ENCODE measurements at regions not wholly inside any gene's neighbourhood (a gene's known extent, or its start where the extent isn't known, plus 50 kb on each side); places are given as distances from the start of the nearest gene placed in this dataset.
"Not testable (repeated sequence)": the region's sequence is repeated elsewhere in the genome, so short reads cannot be mapped to it uniquely, and the experiment has no call there.

DNA sequence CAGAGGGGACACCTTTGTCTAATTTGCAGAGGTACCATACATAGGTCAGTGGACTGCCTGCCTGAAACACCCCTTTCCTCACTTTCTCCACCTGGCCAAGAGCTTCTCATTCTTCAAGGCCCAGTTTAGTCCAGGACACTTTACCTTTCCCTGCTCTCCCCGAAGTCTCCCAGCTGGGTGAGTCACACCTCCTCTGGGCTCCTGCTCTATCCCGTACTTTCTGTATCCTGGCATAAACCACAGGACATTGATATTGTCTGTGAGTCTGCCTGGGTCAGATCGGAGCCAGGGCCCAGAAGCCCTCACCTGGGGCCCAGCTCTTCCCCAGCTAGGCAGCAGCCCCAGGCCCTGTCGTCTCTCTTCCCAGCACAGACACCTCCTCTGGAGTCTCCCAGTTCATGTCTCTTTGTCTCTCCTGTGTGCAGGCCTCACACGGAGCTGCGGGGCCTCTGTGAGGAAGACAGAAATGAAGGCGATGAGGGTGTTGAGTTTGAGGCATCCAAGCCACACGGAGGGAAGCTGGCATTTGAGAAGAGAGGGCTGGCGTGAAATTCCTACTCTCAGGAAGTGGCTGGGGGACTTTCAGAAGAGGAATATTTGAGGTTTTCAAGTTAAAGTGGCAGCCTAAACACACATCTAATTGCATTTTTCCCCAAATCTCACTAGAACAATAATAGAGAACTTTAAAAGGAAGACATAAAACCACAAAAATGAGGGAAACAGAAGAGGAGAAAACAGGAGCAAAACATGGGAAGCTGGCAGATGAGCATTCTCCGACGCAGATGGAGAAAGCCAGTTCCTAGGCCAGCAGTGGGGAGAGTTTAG, 79.6 kb upstream of the LAPTM4A start:
- DNase-seq = no peak

DNA sequence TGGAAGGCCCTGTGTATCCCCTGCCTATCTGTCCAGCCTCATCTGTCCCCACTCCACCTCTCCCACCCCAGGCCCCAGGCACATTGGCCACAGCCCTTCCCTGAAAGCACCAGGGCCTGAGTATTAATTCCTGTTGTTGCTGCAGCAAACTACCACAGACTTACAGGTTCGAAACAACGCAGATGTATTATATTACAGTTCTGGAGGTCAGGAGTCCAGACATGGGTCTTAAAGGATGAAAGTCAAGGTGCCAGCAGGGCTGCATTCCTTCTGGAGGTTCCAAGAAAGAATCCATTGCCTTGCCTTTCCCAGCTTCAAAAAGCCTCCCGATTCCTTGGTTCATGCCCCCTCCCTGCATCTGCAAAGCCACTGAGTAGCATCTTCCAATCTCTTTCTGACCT, 78.7 kb upstream of the LAPTM4A start:
- DNase-seq = no peak

DNA sequence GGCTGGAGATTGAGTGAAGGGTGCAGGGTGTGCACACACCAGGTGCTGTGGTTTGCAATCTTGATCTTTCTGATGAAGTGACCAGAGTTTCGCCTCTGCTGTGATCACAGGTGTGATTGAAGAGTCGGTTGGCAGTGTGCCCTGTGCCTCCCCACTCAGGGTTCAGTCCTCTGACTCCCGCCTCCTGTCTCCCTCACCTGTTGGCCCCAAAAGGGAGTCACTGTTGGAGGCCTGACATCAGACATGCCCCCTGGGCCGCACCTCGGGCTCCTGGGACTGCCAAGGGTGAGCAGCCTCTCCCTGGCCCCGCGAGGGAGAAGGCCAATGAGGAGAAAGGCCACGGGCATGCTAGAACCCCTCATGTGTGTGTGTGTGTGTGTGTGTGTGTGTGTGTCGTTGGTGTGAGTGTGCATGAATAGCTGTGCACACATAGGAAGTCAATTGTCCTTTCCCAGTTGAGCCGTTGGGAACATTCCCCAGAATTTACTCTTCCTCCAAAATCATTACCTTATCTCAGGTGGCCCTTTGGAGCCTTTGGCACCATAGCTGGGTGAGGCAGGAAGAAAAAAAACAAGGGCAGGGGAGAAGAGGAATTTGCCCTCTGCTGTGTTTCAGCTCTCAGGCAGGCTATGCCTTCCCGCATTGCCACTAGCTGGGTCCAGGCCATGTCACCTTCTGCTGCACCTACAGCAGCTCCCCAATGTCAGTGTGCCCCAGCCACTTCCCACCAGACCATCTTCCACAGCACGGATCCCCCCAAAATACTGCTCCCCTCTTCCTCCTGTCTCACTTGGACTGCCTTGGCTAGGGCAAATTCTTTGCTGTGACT, 78.1 kb upstream of the LAPTM4A start:
- no peak for DNase-seq

DNA sequence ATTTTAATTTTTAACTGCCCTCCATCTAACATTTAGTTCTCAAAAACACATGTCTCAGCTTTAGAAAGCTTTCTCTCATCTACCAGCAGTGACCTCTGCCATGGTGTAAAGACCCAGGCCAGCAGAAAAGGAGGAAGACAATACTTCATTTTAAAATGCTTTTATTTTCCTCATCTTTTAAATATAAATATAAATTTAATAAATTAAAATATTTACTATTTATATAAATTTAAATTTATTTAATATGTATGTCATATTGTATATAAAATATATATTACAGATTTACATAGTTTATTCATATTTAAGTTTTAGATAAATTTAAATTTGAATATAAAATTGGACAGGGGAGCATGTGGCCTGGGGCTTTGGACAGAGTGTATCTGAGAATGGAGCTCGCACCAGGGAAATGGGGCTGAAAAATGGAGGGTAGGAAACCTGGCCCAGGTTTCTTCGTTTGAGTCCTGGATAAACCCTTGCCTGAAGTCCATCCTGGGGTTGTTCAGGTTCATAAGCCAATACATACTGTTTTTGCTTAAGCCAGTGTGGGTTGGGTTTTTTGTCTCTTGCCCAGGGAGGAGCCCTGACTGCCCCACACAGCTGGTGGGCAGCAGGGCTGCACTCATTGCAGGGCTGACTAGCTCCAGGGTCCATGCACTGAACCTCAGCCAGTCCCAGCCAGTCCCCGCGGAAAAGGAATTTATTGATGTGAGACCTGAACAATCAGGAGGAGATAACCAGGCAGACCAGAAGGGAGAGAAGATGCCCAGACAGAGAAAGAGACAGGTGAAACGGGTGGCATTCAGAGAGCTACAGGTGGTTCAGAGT, 77.3 kb upstream of the LAPTM4A start:
- DNase-seq = no peak

DNA sequence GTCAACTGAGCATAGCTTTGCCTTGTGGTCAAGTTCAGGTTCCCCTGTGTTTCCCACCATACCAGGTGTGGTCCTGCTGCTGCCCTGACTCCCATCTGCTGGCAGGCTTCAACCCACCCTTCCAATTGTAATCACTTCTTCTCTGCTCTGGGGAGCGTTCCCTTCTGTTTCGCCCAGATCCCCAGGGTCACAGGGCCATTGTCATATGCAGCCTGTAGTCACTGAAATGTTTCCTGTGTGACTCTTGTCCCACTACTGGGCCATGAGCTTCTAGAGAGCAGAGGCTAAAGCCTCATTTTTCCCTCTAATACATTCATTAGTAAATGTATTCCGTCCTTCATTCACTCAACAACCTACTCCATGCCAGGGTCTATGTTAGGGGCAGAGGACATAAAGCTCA, 75.0 kb upstream of the LAPTM4A start:
- DNase-seq = no peak

DNA sequence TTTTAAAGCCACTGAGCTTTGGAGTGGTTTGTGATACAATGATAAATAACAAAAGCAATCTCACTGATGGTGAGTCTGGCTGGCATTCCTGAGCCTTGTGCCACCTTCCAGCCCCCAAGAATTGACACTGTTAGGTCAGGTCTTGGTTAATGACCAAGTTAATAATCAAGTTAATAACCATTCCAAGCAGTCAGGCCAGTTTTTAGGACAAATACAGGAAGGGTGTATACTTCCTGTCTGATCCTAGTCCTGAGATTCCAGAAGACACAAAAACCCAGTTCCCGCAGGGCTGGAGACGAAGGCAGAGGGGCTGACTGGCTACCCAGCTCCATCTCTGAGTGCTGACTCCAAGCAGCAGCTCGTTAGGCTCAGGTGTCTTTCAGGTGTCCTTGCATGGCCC, 74.6 kb upstream of the LAPTM4A start:
- no peak for DNase-seq

DNA sequence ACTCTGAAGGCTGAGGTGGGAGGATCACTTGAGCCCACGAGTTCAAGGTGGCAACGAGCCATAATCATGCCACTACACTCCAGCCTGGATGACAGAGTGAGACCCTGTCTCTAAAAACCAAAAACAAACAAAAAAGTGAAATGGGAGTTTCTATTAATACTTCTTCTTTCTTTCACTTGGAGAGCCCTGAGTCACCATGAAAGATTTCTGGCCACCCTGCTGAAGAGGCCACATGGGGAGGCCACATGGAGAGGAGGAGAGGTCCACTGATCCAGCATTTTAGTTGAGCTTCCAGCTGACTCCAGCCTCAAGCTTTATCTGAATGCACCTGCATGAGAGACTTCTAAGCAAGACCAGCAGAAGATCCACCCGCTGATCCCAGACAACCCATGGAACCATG, 74.2 kb upstream of the LAPTM4A start:
- no peak for DNase-seq

- DNase-seq = no peak
These were observed 73.7 kb upstream of the LAPTM4A start for GRCh38 chr2:20125164-20125563.

GRCh38 chr2:20123871-20124594, 72.6 kb upstream of the LAPTM4A start:
- no peak for DNase-seq

DNA sequence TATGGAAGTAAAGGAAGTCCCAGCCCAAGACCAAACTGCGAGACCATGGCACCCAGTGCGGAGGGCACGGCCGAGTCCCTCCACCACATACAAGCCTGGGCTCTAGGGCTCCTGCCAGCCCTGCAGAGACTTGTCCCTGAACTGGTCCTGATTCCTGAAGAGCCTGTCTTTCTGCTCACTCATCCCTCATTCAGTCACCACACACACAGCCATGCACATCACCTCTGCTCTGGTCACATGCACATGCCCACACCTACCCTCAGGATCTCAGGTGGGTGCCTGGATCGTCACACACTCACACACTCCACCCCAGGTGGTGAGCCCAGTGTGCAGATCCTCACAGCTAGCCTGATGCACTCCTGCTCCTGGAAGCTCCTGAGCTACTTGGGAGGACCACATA, 71.4 kb upstream of the LAPTM4A start:
- DNase-seq = no peak

DNA sequence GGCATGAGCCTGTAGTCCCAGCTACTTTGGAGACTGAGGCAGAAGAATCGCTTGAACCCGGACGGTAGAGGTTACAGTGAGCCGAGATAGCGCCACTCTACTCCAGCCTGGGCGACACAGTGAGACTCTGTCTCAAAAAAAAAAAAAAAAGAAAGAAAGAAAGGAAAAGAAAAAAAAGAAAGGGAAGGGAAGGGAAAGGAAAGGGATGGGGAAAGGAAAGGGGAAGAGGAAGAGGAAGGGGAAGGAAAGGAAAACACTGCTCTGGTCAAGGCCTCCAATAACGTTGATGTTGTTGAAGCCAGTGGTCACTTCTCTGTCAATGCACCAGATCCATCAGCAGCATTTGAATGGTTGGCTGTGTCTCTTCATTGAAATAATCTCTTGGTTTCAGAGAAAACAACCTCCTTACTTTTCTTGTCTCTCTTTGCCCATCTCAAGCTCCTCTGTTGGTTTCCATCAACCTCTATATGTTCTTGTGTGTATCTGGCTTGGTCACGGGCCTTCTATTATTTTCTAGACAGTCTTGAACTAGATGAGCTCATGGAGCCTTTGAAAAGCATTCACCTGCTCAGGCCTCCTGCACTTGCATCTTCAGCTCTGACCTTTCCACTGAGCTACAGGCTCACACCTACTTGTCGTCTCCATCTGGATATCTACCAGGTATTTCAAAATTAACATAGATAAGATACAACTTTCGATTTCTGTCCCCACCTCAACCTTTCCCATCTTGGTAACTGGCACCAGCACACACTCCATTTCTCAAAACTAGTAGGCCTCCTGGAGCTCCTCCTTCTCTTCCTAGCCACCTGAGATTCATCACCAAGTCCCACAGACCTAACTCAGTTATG, 69.4 kb upstream of the LAPTM4A start:
- no peak for DNase-seq

GRCh38 chr2:20118051-20118450, 66.6 kb upstream of the LAPTM4A start:
- DNase-seq = no peak

DNA sequence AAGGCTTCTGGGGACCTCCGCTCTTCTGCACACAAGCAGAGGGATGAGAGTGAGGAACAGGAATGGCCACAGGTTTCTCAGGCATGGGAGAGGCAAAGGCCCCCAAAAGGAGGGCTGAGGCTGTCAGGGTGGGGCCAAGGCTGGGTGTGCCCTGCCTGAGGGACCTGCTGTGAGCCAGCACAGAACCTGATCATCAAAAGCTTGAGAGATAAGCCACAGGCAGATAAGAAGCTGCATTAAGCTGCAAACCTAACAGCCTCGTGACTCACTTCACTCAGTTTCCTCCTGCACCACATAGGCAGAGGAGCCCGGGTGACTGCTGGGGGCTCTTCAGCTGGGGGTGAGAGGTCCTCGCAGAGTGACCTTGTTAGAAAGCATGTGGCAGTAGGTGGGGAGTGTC, 64.5 kb upstream of the LAPTM4A start:
- no peak for DNase-seq

DNA sequence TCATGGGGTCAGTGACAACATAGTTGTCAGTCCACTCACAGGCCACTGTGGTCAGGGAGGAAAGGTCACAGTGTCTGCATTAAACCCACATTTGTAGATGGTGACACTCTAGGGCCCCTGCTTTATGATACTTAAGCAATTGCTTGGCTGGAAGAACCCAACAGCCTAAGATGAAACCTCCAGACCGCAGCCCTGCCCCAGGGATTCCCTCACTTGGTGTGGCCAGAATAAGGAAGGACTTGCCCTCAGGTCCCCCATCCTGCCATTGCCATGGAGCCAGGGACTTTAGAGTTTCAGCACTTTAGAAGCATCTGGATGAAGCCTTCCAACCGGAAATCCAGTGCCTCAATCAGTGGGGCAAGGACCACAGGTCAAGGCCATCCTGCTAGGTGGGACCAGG, 63.9 kb upstream of the LAPTM4A start:
- DNase-seq = no peak

DNA sequence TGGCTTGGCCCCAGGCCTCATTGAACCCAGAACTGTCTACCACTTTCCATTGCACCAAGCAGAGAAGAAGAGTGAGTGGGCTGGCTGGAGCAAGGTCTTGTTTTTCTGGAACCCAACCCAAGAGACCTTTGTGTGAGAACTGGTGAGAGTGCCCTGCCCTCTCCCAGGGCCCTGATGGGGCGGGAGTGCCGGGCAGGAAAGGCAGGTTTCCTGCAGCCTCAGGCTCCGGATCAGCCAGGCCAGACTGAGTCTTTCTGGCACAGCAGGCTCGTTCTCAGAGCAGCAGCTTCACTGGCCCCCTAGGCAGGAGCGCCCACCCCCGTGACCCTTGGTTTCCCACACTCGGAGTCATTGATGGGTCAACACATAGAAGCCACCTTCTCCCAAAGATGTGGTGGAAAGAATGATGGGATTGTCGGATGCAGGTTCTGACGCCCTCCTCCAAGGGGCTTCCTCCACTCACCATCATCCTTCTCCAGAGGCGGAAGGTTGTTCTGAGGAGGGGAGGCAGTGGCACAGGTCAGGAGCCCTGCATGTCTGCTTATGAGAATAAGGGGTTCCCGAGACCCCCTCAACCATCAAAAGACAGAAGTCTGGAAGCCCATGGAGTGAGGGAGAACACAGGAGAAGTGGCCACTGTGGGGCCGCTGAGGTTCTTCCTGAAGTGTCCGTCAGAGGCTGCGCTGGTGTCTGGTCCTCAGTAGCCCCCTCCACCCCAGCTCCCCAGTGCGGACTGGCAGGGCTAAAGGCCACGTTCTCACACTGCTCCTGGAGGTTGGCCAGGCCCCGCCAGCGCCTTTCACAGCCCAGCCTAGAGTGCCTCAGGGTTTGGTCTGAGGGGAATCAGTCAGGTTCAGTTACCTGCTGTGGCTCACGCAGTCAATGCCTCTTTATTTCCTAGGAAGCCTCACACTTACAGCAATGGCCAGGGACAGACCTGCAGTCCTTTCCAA, 62.8 kb upstream of the LAPTM4A start:
- DNase-seq = no peak

- DNase-seq = no peak
These were observed 61.8 kb upstream of the LAPTM4A start for GRCh38 chr2:20113004-20113796.

DNA sequence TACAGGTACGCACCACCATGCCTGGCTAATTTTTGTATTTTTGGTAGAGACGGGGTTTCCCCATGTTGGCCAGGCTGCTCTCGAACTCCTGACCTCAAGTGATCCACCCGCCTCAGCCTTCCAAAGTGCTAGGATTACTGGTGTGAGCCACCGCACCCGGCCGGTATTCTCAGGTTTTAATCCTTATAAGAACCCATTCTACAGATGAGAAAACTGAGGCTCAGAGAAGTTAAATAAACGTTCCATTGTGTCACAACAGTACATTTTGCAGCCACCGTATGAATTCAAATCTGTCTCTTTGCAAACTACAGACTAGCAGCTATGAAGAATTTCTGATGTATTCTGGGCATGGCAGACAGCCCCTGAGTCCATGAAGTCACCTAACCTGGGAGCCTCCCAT, 60.9 kb upstream of the LAPTM4A start:
- not testable (repeated sequence) for DNase-seq

- no peak for DNase-seq
These were observed 60.1 kb upstream of the LAPTM4A start for GRCh38 chr2:20111311-20112131.

All from left kidney (tissue), 1 donor.